ENCODE measurements at regions not wholly inside any gene's neighbourhood (a gene's known extent, or its start where the extent isn't known, plus 50 kb on each side); places are given as distances from the start of the nearest gene placed in this dataset.

- no peak for TF ChIP-seq CTCF (IDR thresholded peaks at IDR 0.05)
- no peak for TF ChIP-seq POLR2A (IDR thresholded peaks at IDR 0.05)
Observed at GRCh38 chr12:125944446-125944845, 879.2 kb downstream of the AACS start.
